SK-N-SH treated with all-trans-retinoic acid at 6 μM for 48 hours (cell line): ENCODE measurements at regions not wholly inside any gene's neighbourhood (a gene's known extent, or its start where the extent isn't known, plus 50 kb on each side); places are given as distances from the start of the nearest gene placed in this dataset.

Experiments
- ATAC-seq: fragments of 200-7000 bp; cut with Tn5 transposase; 3 replicates; pipeline ENCODE4 v1.9.1; 2020; ENCODE audit warnings: mild to moderate bottlenecking, moderate library complexity
- ARNTL ChIP-seq: fragments of 450-650 bp; formaldehyde crosslinking; IDR thresholded peaks from 2 replicates; pipeline ENCODE4 v1.5.0; 2020; ENCODE audit warnings: low read depth, mild to moderate bottlenecking, moderate library complexity, borderline replicate concordance
- BACH2 ChIP-seq: fragments of 250-450 bp; sonication (Bioruptor Pico); IDR thresholded peaks from 2 replicates; pipeline ENCODE4 v1.9.0; 2021; ENCODE audit warnings: mild to moderate bottlenecking, borderline replicate concordance
- ESRRG ChIP-seq: fragments of 250-450 bp; sonication (Bioruptor Pico); IDR thresholded peaks from 2 replicates; pipeline ENCODE4 v1.6.1; 2021; ENCODE audit warnings: mild to moderate bottlenecking
- GLIS3 ChIP-seq: fragments of 250-450 bp; sonication (Bioruptor Pico); IDR thresholded peaks from 2 replicates; pipeline ENCODE4 v1.5.0; 2020; ENCODE audit warnings: mild to moderate bottlenecking, moderate library complexity
- OSR1 ChIP-seq: fragments of 250-450 bp; sonication (Bioruptor Pico); IDR thresholded peaks from 2 replicates; pipeline ENCODE4 v1.8.0; 2022; ENCODE audit warnings: moderate library complexity, mild to moderate bottlenecking, inconsistent platforms
- PATZ1 ChIP-seq: fragments of 250-450 bp; sonication (Bioruptor Pico); IDR thresholded peaks from 2 replicates; pipeline ENCODE4 v1.8.0; 2020; ENCODE audit warnings: mild to moderate bottlenecking, moderate library complexity, borderline replicate concordance
- POU6F1 ChIP-seq: fragments of 250-450 bp; sonication (Bioruptor Pico); IDR thresholded peaks from 2 replicates; pipeline ENCODE4 v1.8.0; 2021; ENCODE audit warnings: low read depth, mild to moderate bottlenecking, moderate library complexity, borderline replicate concordance
- PPARA ChIP-seq: fragments of 250-450 bp; sonication (Bioruptor Pico); IDR thresholded peaks from 2 replicates; pipeline ENCODE4 v1.5.0; 2020; ENCODE audit warnings: mild to moderate bottlenecking, borderline replicate concordance
- RARB ChIP-seq: fragments of 250-450 bp; sonication (Bioruptor Pico); IDR thresholded peaks from 2 replicates; pipeline ENCODE4 v1.8.0; 2021; ENCODE audit warnings: mild to moderate bottlenecking, moderate library complexity
- TCF4 ChIP-seq: fragments of 250-450 bp; sonication (Bioruptor Pico); IDR thresholded peaks from 2 replicates; pipeline ENCODE4 v1.8.0; 2021; ENCODE audit warnings: mild to moderate bottlenecking, moderate library complexity, borderline replicate concordance
- TOX ChIP-seq: fragments of 250-450 bp; sonication (Bioruptor Pico); IDR thresholded peaks from 2 replicates; pipeline ENCODE4 v1.8.0; 2021; ENCODE audit warnings: mild to moderate bottlenecking, moderate library complexity, borderline replicate concordance
- TSHZ2 ChIP-seq: fragments of 250-450 bp; sonication (Bioruptor Pico); IDR thresholded peaks from 2 replicates; pipeline ENCODE4 v1.5.0; 2020; ENCODE audit warnings: mild to moderate bottlenecking, moderate library complexity
- ZC3H10 ChIP-seq: fragments of 250-450 bp; sonication (Bioruptor Pico); IDR thresholded peaks from 2 replicates; pipeline ENCODE4 v1.5.1; 2021; ENCODE audit warnings: mild to moderate bottlenecking, moderate library complexity
- ZFP3 ChIP-seq: fragments of 250-450 bp; sonication (Bioruptor Pico); IDR thresholded peaks from 2 replicates; pipeline ENCODE4 v1.5.0; 2020; ENCODE audit warnings: mild to moderate bottlenecking, moderate library complexity
- ZNF565 ChIP-seq: fragments of 450-650 bp; formaldehyde crosslinking; conservative IDR thresholded peaks from 2 replicates; pipeline ENCODE4 v1.5.0; 2020; ENCODE audit warnings: low read depth, mild to moderate bottlenecking, moderate library complexity
- ZNF70 ChIP-seq: fragments of 450-650 bp; formaldehyde crosslinking; IDR thresholded peaks from 2 replicates; pipeline ENCODE4 v1.5.0; 2020; ENCODE audit warnings: mild to moderate bottlenecking, moderate library complexity
- TF ChIP-seq, protein P1 (sequence below): fragments of 250-450 bp; sonication (Bioruptor Pico); IDR thresholded peaks from 2 replicates; pipeline ENCODE4 v1.5.1; 2020; ENCODE audit warnings: low read depth, mild to moderate bottlenecking, moderate library complexity

- TF ChIP-seq ZFP3 (no peak), TOX (no peak), GLIS3 (CRISPR knock-in tag) (no peak), BACH2 (CRISPR knock-in tag) (no peak), POU6F1 (CRISPR knock-in tag) (no peak), ZNF565 (CRISPR knock-in tag) (no peak), TCF4 (no peak)
- TF ChIP-seq, protein P1, sequence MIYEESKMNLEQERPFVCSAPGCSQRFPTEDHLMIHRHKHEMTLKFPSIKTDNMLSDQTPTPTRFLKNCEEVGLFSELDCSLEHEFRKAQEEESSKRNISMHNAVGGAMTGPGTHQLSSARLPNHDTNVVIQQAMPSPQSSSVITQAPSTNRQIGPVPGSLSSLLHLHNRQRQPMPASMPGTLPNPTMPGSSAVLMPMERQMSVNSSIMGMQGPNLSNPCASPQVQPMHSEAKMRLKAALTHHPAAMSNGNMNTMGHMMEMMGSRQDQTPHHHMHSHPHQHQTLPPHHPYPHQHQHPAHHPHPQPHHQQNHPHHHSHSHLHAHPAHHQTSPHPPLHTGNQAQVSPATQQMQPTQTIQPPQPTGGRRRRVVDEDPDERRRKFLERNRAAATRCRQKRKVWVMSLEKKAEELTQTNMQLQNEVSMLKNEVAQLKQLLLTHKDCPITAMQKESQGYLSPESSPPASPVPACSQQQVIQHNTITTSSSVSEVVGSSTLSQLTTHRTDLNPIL = no peak
Measured at GRCh38 chr6:103405321-103405720, 1454.4 kb downstream of the HACE1 start.

DNA sequence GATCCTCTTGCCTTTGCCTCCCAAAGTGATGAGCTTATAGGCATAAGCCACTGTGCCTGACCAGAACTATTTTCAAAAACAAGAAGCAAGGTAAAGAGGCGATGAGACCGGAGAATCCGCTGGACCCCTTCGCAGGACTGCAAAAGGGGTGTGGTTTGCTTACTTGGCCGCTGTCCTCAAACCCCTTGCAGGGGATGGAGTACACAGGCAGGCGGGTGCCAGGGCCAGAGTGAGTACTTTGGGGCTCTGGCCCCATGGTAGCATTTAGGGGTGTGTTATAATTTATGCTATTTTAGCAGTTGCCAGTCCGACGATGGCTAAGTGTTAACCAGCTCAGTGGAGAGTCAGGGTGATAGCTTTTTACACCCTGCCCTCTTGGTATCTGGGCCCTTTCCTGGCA lies 1454.9 kb downstream of the HACE1 start:
- ATAC-seq = no peak
- TF ChIP-seq ESRRG (CRISPR knock-in tag) = no peak
- TF ChIP-seq, protein P1 = no peak

More at GRCh38 chr6:103405321-103405720, 1454.4 kb downstream of the HACE1 start:
- no peak for ATAC-seq

DNA sequence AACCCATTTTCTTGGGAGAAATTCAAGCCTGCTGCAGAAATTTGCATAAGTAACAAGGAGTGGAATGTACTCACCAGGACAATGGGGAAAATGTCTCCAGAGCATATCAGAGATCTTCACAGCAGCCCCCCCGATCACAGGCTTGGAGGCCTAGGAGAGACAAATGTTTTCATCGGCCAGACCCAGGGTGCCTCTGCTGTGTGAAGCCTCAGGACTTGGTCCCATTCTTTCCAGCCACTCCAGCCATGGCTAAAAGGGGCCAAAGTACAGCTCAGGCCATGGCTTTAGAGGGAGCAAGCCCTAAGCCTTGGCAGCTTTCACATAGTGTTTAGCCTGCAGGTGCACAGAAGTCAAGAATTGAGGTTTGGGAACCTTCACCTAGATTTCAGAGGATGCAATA lies 1463.0 kb downstream of the HACE1 start:
- ATAC-seq = no peak
- no peak for TF ChIP-seq POU6F1 (CRISPR knock-in tag)
- no peak for TF ChIP-seq OSR1 (CRISPR knock-in tag)
- TF ChIP-seq, protein P1 = no peak
- TF ChIP-seq PPARA (CRISPR knock-in tag) = no peak
- no peak for TF ChIP-seq BACH2 (CRISPR knock-in tag)
- TF ChIP-seq ZFP3 = no peak
- no peak for TF ChIP-seq ARNTL (CRISPR knock-in tag)
- no peak for TF ChIP-seq ZC3H10
- TF ChIP-seq TSHZ2 (CRISPR knock-in tag) = no peak
- TF ChIP-seq RARB (CRISPR knock-in tag) = no peak
- TF ChIP-seq TOX = no peak
- TF ChIP-seq PATZ1 (CRISPR knock-in tag) = no peak
- TF ChIP-seq ZNF70 (CRISPR knock-in tag) = no peak
